HG03378 (cell line): ENCODE measurements at regions not wholly inside any gene's neighbourhood (a gene's known extent, or its start where the extent isn't known, plus 50 kb on each side); places are given as distances from the start of the nearest gene placed in this dataset.
A peak's percentile ranks its signal among the peaks of the same experiment; 100 is the strongest.
"Not testable (repeated sequence)": the region's sequence is repeated elsewhere in the genome, so short reads cannot be mapped to it uniquely, and the experiment has no call there.

Experiments
- ATAC-seq: cut with Tn5 transposase; IDR thresholded peaks from one replicate; pipeline ENCODE4 v1.9.1; 2021; ENCODE audit warnings: mild to moderate bottlenecking, moderate library complexity; ENCODE audit not compliant: unreplicated experiment

GRCh38 chr4:164293203-164293602, 460.7 kb upstream of the SMIM31 start:
- no peak for ATAC-seq

GRCh38 chr4:164293743-164294142, 460.2 kb upstream of the SMIM31 start:
- no peak for ATAC-seq

GRCh38 chr4:164301430-164301829, 452.5 kb upstream of the SMIM31 start:
- no peak for ATAC-seq

- ATAC-seq = peak; percentile 91
Observed at GRCh38 chr4:164304101-164304639, 449.8 kb upstream of the SMIM31 start.

- no peak for ATAC-seq
Observed at GRCh38 chr4:164304861-164305260, 449.1 kb upstream of the SMIM31 start.

GRCh38 chr4:164307262-164307661, 446.7 kb upstream of the SMIM31 start:
- no peak for ATAC-seq

- no peak for ATAC-seq
Observed at GRCh38 chr4:164312671-164313070, 441.3 kb upstream of the SMIM31 start.

- ATAC-seq = no peak
Observed at GRCh38 chr4:164313853-164314252, 440.1 kb upstream of the SMIM31 start.

- no peak for ATAC-seq
Observed at GRCh38 chr4:164318350-164318749, 435.6 kb upstream of the SMIM31 start.

- no peak for ATAC-seq
Observed at GRCh38 chr4:164319688-164320087, 434.2 kb upstream of the SMIM31 start.

- ATAC-seq = no peak
Observed at GRCh38 chr4:164320847-164321246, 433.1 kb upstream of the SMIM31 start.

- no peak for ATAC-seq
Observed at GRCh38 chr4:164326056-164326455, 427.9 kb upstream of the SMIM31 start.

- no peak for ATAC-seq
Observed at GRCh38 chr4:164337219-164337944, 416.5 kb upstream of the SMIM31 start.

GRCh38 chr4:164343472-164343976, 410.4 kb upstream of the SMIM31 start:
- no peak for ATAC-seq

- ATAC-seq = no peak
Observed at GRCh38 chr4:164345756-164346155, 408.2 kb upstream of the SMIM31 start.

- ATAC-seq = no peak
Observed at GRCh38 chr4:164350061-164350460, 403.9 kb upstream of the SMIM31 start.

- ATAC-seq = not testable (repeated sequence)
Observed at GRCh38 chr4:164350716-164351115, 403.2 kb upstream of the SMIM31 start.

- ATAC-seq = no peak
Observed at GRCh38 chr4:164357957-164358356, 396.0 kb upstream of the SMIM31 start.

- no peak for ATAC-seq
Observed at GRCh38 chr4:164358400-164358799, 395.5 kb upstream of the SMIM31 start.

- ATAC-seq = no peak
Observed at GRCh38 chr4:164359881-164360280, 394.1 kb upstream of the SMIM31 start.

GRCh38 chr4:164368894-164369293, 385.0 kb upstream of the SMIM31 start:
- no peak for ATAC-seq

GRCh38 chr4:164373021-164373420, 380.9 kb upstream of the SMIM31 start:
- ATAC-seq = no peak

- ATAC-seq = no peak
Observed at GRCh38 chr4:164377277-164377676, 376.7 kb upstream of the SMIM31 start.
